Endodermal cell (in vitro differentiated cells): ENCODE measurements at regions not wholly inside any gene's neighbourhood (a gene's known extent, or its start where the extent isn't known, plus 50 kb on each side); places are given as distances from the start of the nearest gene placed in this dataset.

Source experiments
- DNase-seq: peaks from one replicate; pipeline ENCODE4 v3.0.0-alpha.2; 2017
- H3K27ac ChIP-seq: 2 replicates; pipeline ENCODE4 v1.5.1; 2013; ENCODE audit warnings: mild to moderate bottlenecking, low read depth, low read length, moderate library complexity
- H3K27me3 ChIP-seq: 2 replicates; pipeline ENCODE4 v1.6.1; 2013; ENCODE audit warnings: mild to moderate bottlenecking, low read length, moderate library complexity; ENCODE audit not compliant: insufficient read depth, control insufficient read depth, poor library complexity, severe bottlenecking
- H3K36me3 ChIP-seq: 2 replicates; pipeline ENCODE4 v1.7.0; 2013; ENCODE audit warnings: mild to moderate bottlenecking, low read length, moderate library complexity; ENCODE audit not compliant: control insufficient read depth, insufficient read depth
- H3K4me1 ChIP-seq: one replicate; pipeline ENCODE4 v1.7.0; 2013; ENCODE audit warnings: low read length; ENCODE audit not compliant: control insufficient read depth, insufficient read depth
- H3K4me3 ChIP-seq: 2 replicates; pipeline ENCODE4 v1.5.1; 2013; ENCODE audit warnings: mild to moderate bottlenecking, low read length, moderate library complexity
- H3K9ac ChIP-seq: 2 replicates; pipeline ENCODE4 v1.6.1; 2013; ENCODE audit warnings: mild to moderate bottlenecking, low read length, moderate library complexity; ENCODE audit not compliant: poor library complexity, severe bottlenecking; ENCODE audit errors: extremely low read depth
- H3K9me3 ChIP-seq: 2 replicates; pipeline ENCODE4 v1.6.1; 2013; ENCODE audit warnings: mild to moderate bottlenecking, low read length, moderate library complexity; ENCODE audit not compliant: control insufficient read depth
- H3K27ac Mint-ChIP-seq: 2 replicates; pipeline ENCODE4 v1.8.0; 2020; ENCODE audit warnings: mixed read lengths
- H3K27me3 Mint-ChIP-seq: 2 replicates; pipeline ENCODE4 v1.8.0; 2021; ENCODE audit warnings: mild to moderate bottlenecking, mixed read lengths; ENCODE audit not compliant: insufficient read depth
- H3K36me3 Mint-ChIP-seq: 2 replicates; pipeline ENCODE4 v1.8.0; 2020; ENCODE audit warnings: low read depth, mixed read lengths
- H3K4me1 Mint-ChIP-seq: 2 replicates; pipeline ENCODE4 v1.8.0; 2020; ENCODE audit warnings: mixed read lengths
- H3K4me3 Mint-ChIP-seq: 2 replicates; pipeline ENCODE4 v1.8.0; 2020; ENCODE audit warnings: mild to moderate bottlenecking, moderate library complexity, mixed read lengths
- H3K9me3 Mint-ChIP-seq: 2 replicates; pipeline ENCODE4 v1.8.0; 2020; ENCODE audit warnings: mild to moderate bottlenecking, mixed read lengths
- CTCF ChIP-seq: fragments of 200-600 bp; sonication (generic); conservative IDR thresholded peaks from 2 replicates; pipeline ENCODE4 v1.5.0; 2021; ENCODE audit warnings: antibody characterized with exemption, mild to moderate bottlenecking
- whole genome bisulfite sequencing, 2 experiments: methylation state at CpG; one replicate each; pipeline versions ENCODE4 v1.1.5 to v1.1.7; 2013; ENCODE audit warnings: missing lambda C conversion rate in 2 of 2, mixed read lengths in 1 of 2; ENCODE audit not compliant: insufficient coverage in 1 of 2, insufficient read length in 1 of 2; 5-methylcytosine and 5-hydroxymethylcytosine counted together

DNA sequence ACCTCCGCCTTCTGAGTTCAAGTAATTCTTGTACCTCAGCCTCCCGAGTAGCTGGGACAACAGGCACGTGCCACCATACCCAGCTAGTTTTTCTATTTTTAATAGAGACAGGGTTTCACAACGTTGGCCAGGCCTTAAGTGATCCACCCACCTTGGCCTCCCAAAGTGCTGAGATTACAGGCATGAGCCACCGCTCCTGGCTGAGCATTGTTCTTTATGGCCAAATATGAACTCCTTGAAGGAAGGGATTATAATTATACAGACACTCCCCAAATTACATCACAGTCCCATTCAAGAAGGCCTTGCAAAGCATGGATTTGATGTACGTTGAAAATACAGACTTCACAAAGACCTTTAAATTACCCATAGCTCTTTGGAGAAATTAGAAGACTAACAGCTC, 381.7 kb downstream of the TXNL1 start:
- Mint-ChIP-seq H3K36me3 (no peaks in the 10 kb centered on the region), H3K27me3 (no peaks in the 10 kb centered on the region), H3K4me3 (no peak overlapping the region), H3K9me3 (no peaks in the 10 kb centered on the region), H3K4me1 (no peaks in the 10 kb centered on the region), H3K27ac (no peak overlapping the region)
- Histone ChIP-seq H3K9ac (no peak overlapping the region), H3K36me3 (no peaks in the 10 kb centered on the region), H3K4me1 (no peaks in the 10 kb centered on the region), H3K9me3 (no peaks in the 10 kb centered on the region), H3K4me3 (no peak overlapping the region), H3K27me3 (no peaks in the 10 kb centered on the region), H3K27ac (no peak overlapping the region)
- no peak for DNase-seq
- WGBS, 2 experiments = 85 to 95% methylated on average over 4 to 6 of the region's 6 CpGs
- TF ChIP-seq CTCF = no peak

DNA sequence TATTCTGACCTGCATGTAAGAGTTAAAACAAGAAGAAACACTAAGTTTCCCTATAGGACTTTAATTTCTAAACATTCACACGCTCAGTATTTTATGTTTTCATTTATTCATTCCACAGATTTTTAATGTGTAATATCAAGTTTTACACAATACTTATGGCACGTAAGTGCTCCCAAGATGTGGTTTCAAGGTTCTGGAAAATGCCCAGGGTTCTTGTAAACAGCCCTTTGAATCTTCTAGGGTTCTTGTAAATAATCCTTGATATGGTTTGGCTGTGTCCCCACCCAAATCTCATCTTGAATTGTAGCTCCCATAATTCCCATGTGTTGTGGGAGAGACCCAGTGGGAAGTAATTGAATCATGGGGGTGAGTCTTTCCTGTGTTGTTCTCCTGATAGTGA, 383.0 kb downstream of the TXNL1 start:
- Mint-ChIP-seq H3K36me3 (no peaks in the 10 kb centered on the region), H3K27me3 (no peaks in the 10 kb centered on the region), H3K4me1 (no peaks in the 10 kb centered on the region), H3K4me3 (no peak overlapping the region), H3K27ac (no peak overlapping the region), H3K9me3 (no peaks in the 10 kb centered on the region)
- no peak for DNase-seq
- Histone ChIP-seq H3K9ac (no peak overlapping the region), H3K27me3 (no peaks in the 10 kb centered on the region), H3K4me1 (no peaks in the 10 kb centered on the region), H3K27ac (no peak overlapping the region), H3K36me3 (no peaks in the 10 kb centered on the region), H3K9me3 (no peaks in the 10 kb centered on the region), H3K4me3 (no peak overlapping the region)
- 100% methylated on average over 2 of the region's 2 CpGs; no CpG with 5 or more reads in 1 of the 2 experiments for WGBS, 2 experiments
- TF ChIP-seq CTCF = no peak

GRCh38 chr18:56252456-56252855, 385.9 kb downstream of the TXNL1 start:
- H3K9me3 ChIP-seq = no peaks in the 10 kb centered on the region
- no peak for DNase-seq
- Mint-ChIP-seq H3K9me3 (no peaks in the 10 kb centered on the region), H3K27ac (no peak overlapping the region), H3K27me3 (no peaks in the 10 kb centered on the region), H3K4me1 (no peaks in the 10 kb centered on the region), H3K4me3 (no peak overlapping the region), H3K36me3 (no peaks in the 10 kb centered on the region)
- 86 to 95% methylated on average over 1 of the region's 1 CpG for WGBS, 2 experiments
- no peak overlapping the region for H3K4me3 ChIP-seq
- no peak overlapping the region for H3K9ac ChIP-seq
- no peaks in the 10 kb centered on the region for H3K27me3 ChIP-seq
- no peak for TF ChIP-seq CTCF
- no peaks in the 10 kb centered on the region for H3K36me3 ChIP-seq
- H3K4me1 ChIP-seq = no peaks in the 10 kb centered on the region
- no peak overlapping the region for H3K27ac ChIP-seq
